K562 (cell line): ENCODE measurements at regions not wholly inside any gene's neighbourhood (a gene's known extent, or its start where the extent isn't known, plus 50 kb on each side); places are given as distances from the start of the nearest gene placed in this dataset.

Experiments
- BCLAF1 ChIP-seq, 2 experiments: fragments of 450-650 bp in 1 of 2; IDR thresholded peaks; 2 replicates each; pipeline ENCODE4 v1.6.1; 2011 to 2017; ENCODE audit warnings: low read depth in 2 of 2, antibody characterized with exemption in 1 of 2, borderline replicate concordance in 1 of 2, low read length in 1 of 2, mild to moderate bottlenecking in 1 of 2, mixed read lengths in 1 of 2; ENCODE audit not compliant: control insufficient read depth in 1 of 2
- EP300 ChIP-seq: IDR thresholded peaks from 2 replicates; pipeline ENCODE4 v1.6.1; 2012; ENCODE audit warnings: low read length, improper control_type of control experiment
- FOSL1 ChIP-seq: fragments of 200-800 bp; sonication (Bioruptor generic); conservative IDR thresholded peaks from 2 replicates; pipeline ENCODE4 v1.6.1; 2016; ENCODE audit warnings: missing genetic modification characterization, missing compliant biosample characterization
- FOXK2 ChIP-seq, 2 experiments: fragments of 450-650 bp; IDR thresholded peaks in 1 of 2; conservative IDR thresholded peaks in 1 of 2; 2 replicates each; pipeline ENCODE4 v1.6.1; 2016; ENCODE audit warnings: low read depth in 2 of 2, mild to moderate bottlenecking in 1 of 2
- POLR2A ChIP-seq: fragments of 450-650 bp; conservative IDR thresholded peaks from 2 replicates; pipeline ENCODE4 v1.6.1; 2016
- PRPF4 ChIP-seq: fragments of 200-400 bp; formaldehyde crosslinking; IDR thresholded peaks from one replicate; pipeline ENCODE4 v1.6.1; 2017; ENCODE audit warnings: low read length, low read depth, mild to moderate bottlenecking; ENCODE audit not compliant: insufficient read depth, poor library complexity, severe bottlenecking
- USF2 ChIP-seq: sonication (generic); formaldehyde crosslinking; IDR thresholded peaks from 2 replicates; pipeline ENCODE4 v1.5.0; 2020; ENCODE audit warnings: missing genetic modification reagents
- YY1 ChIP-seq, 3 experiments: IDR thresholded peaks; 2 replicates each; pipeline ENCODE4 v1.6.1; 2011; ENCODE audit warnings: low read length in 2 of 3, mild to moderate bottlenecking in 2 of 3, moderate library complexity in 2 of 3, borderline replicate concordance in 1 of 3, control low read depth in 1 of 3, low read depth in 1 of 3; ENCODE audit not compliant: insufficient read depth in 3 of 3, insufficient replicate concordance in 2 of 3, control insufficient read depth in 1 of 3, insufficient read length in 1 of 3; ENCODE audit errors: extremely low read depth in 1 of 3
- ZNF561 ChIP-seq: fragments of 450-650 bp; formaldehyde crosslinking; conservative IDR thresholded peaks from 2 replicates; pipeline ENCODE4 v1.4.0; 2020; ENCODE audit warnings: mild to moderate bottlenecking, moderate library complexity

GRCh38 chr12:91861554-91861953 lies 284.1 kb downstream of the BTG1 start:
- TF ChIP-seq EP300 (no peak), ZNF561 (CRISPR knock-in tag) (no peak), PRPF4 (no peak), YY1 (IDR thresholded peaks at IDR 0.05; ENCODE audit: borderline replicate concordance in 1 of 3, control insufficient read depth in 1 of 3, extremely low read depth in 1 of 3, insufficient read depth in 3 of 3, insufficient read length in 1 of 3, insufficient replicate concordance in 2 of 3, low read depth in 1 of 3, low read length in 2 of 3) (no peak), USF2 (CRISPR knock-in tag) (no peak), FOXK2 (conservative IDR thresholded peaks at IDR 0.05 in 1 of 2, IDR thresholded peaks at IDR 0.05 in 1 of 2; ENCODE audit: low read depth in 2 of 2) (no peak), FOSL1 (tag) (no peak), BCLAF1 (IDR thresholded peaks at IDR 0.05; ENCODE audit: borderline replicate concordance in 1 of 2, control insufficient read depth in 1 of 2, low read depth in 2 of 2, low read length in 1 of 2) (no peak), POLR2A (no peak)
